Activated CD8-positive, alpha-beta memory T cell treated with anti-CD3 and anti-CD28 coated beads, Interleukin-2, amount 50 U/mL, for 4 hours (primary cell): ENCODE measurements at regions not wholly inside any gene's neighbourhood (a gene's known extent, or its start where the extent isn't known, plus 50 kb on each side); places are given as distances from the start of the nearest gene placed in this dataset.

Experiments
- DNase-seq: peaks from one replicate; pipeline ENCODE4 v3.0.0-alpha.2; 2020

- no peak for DNase-seq
Measured at GRCh38 chr2:22701561-22702160, 683.3 kb upstream of the KLHL29 start.

GRCh38 chr2:22703286-22703920 is 681.6 kb upstream of the KLHL29 start:
- no peak for DNase-seq

GRCh38 chr2:22719396-22719795 is 665.6 kb upstream of the KLHL29 start:
- no peak for DNase-seq

- no peak for DNase-seq
Measured at GRCh38 chr2:22729466-22729865, 655.5 kb upstream of the KLHL29 start.

- no peak for DNase-seq
Measured at GRCh38 chr2:22734373-22735045, 650.5 kb upstream of the KLHL29 start.

GRCh38 chr2:22737144-22737543 is 647.8 kb upstream of the KLHL29 start:
- no peak for DNase-seq

GRCh38 chr2:22741216-22741615 is 643.8 kb upstream of the KLHL29 start:
- no peak for DNase-seq

GRCh38 chr2:22748909-22749308 is 636.1 kb upstream of the KLHL29 start:
- no peak for DNase-seq

GRCh38 chr2:22753476-22753875 is 631.5 kb upstream of the KLHL29 start:
- DNase-seq: no peak

- DNase-seq: no peak
Measured at GRCh38 chr2:22756276-22757043, 628.5 kb upstream of the KLHL29 start.

GRCh38 chr2:22769497-22769896 is 615.5 kb upstream of the KLHL29 start:
- DNase-seq: no peak

- no peak for DNase-seq
Measured at GRCh38 chr2:22784566-22784965, 600.4 kb upstream of the KLHL29 start.

- no peak for DNase-seq
Measured at GRCh38 chr2:22786817-22787216, 598.2 kb upstream of the KLHL29 start.

GRCh38 chr2:22787745-22788144 is 597.2 kb upstream of the KLHL29 start:
- DNase-seq: no peak

GRCh38 chr2:22788749-22789327 is 596.1 kb upstream of the KLHL29 start:
- DNase-seq: no peak

- no peak for DNase-seq
Measured at GRCh38 chr2:22795287-22795866, 589.6 kb upstream of the KLHL29 start.

GRCh38 chr2:22798386-22798785 is 586.6 kb upstream of the KLHL29 start:
- DNase-seq: no peak

- no peak for DNase-seq
Measured at GRCh38 chr2:22800412-22800811, 584.6 kb upstream of the KLHL29 start.

GRCh38 chr2:22801071-22801470 is 583.9 kb upstream of the KLHL29 start:
- DNase-seq: no peak

- DNase-seq: no peak
Measured at GRCh38 chr2:22801970-22802369, 583.0 kb upstream of the KLHL29 start.

GRCh38 chr2:22807872-22808271 is 577.1 kb upstream of the KLHL29 start:
- DNase-seq: no peak

GRCh38 chr2:22810602-22811001 is 574.4 kb upstream of the KLHL29 start:
- no peak for DNase-seq
